ENCODE measurements at regions not wholly inside any gene's neighbourhood (a gene's known extent, or its start where the extent isn't known, plus 50 kb on each side); places are given as distances from the start of the nearest gene placed in this dataset.

GRCh38 chr11:71336176-71336995 lies 84.0 kb upstream of the SHANK2 start:
- DNase-seq (no peak), ATAC-seq (no peak)
- intact Hi-C loops (cut with micrococcal nuclease) = no loop called here

GRCh38 chr11:71335371-71335770 lies 83.0 kb upstream of the SHANK2 start:
- intact Hi-C loops (cut with micrococcal nuclease) = no loop called here
- DNase-seq (no peak), ATAC-seq (no peak)

- ATAC-seq = no peak
- intact Hi-C loops (cut with micrococcal nuclease) = no loop called here
These were observed 81.8 kb upstream of the SHANK2 start for GRCh38 chr11:71334191-71334590.

GRCh38 chr11:71333473-71333872 lies 81.1 kb upstream of the SHANK2 start:
- ATAC-seq = no peak
- DNase-seq = no peak
- intact Hi-C loops (cut with micrococcal nuclease) = no loop called here

More at GRCh38 chr11:71334191-71334590, 81.8 kb upstream of the SHANK2 start:
- DNase-seq = no peak

GRCh38 chr11:71332447-71332846 lies 80.1 kb upstream of the SHANK2 start:
- intact Hi-C loops (cut with micrococcal nuclease) = no loop called here
- ATAC-seq = no peak
- DNase-seq = no peak

- ATAC-seq = no peak
- DNase-seq = no peak
- intact Hi-C loops (cut with micrococcal nuclease) = no loop called here
These were observed 79.7 kb upstream of the SHANK2 start for GRCh38 chr11:71332046-71332445.

GRCh38 chr11:71331631-71332030 lies 79.3 kb upstream of the SHANK2 start:
- intact Hi-C loops (cut with micrococcal nuclease) = no loop called here
- DNase-seq (no peak), ATAC-seq (no peak)

GRCh38 chr11:71330996-71331395 lies 78.6 kb upstream of the SHANK2 start:
- ATAC-seq (no peak), DNase-seq (no peak)
- intact Hi-C loops (cut with micrococcal nuclease) = no loop called here

GRCh38 chr11:71330349-71330748 lies 78.0 kb upstream of the SHANK2 start:
- DNase-seq (no peak), ATAC-seq (no peak)
- intact Hi-C loops (cut with micrococcal nuclease) = no loop called here

- intact Hi-C loops (cut with micrococcal nuclease) = no loop called here
- ATAC-seq = no peak
- no peak for DNase-seq
These were observed 77.4 kb upstream of the SHANK2 start for GRCh38 chr11:71329786-71330185.

GRCh38 chr11:71329165-71329510 lies 76.8 kb upstream of the SHANK2 start:
- intact Hi-C loops (cut with micrococcal nuclease) = no loop called here
- no peak for DNase-seq
- no peak for ATAC-seq

- ATAC-seq (no peak), DNase-seq (no peak)
- intact Hi-C loops (cut with micrococcal nuclease) = no loop called here
These were observed 75.0 kb upstream of the SHANK2 start for GRCh38 chr11:71327156-71328085.

- ATAC-seq = no peak
- intact Hi-C loops (cut with micrococcal nuclease) = no loop called here
These were observed 74.1 kb upstream of the SHANK2 start for GRCh38 chr11:71326328-71326940.

GRCh38 chr11:71325418-71326327 lies 73.3 kb upstream of the SHANK2 start:
- ATAC-seq = no peak
- DNase-seq = no peak
- intact Hi-C loops (cut with micrococcal nuclease) = no loop called here

More at GRCh38 chr11:71326328-71326940, 74.1 kb upstream of the SHANK2 start:
- no peak for DNase-seq

GRCh38 chr11:71324788-71325417 lies 72.5 kb upstream of the SHANK2 start:
- DNase-seq (no peak), ATAC-seq (no peak)
- intact Hi-C loops (cut with micrococcal nuclease) = no loop called here

- DNase-seq = no peak
- no peak for ATAC-seq
- intact Hi-C loops (cut with micrococcal nuclease) = no loop called here
These were observed 71.6 kb upstream of the SHANK2 start for GRCh38 chr11:71323876-71324526.

- intact Hi-C loops (cut with micrococcal nuclease) = no loop called here
- DNase-seq = no peak
- ATAC-seq = no peak
These were observed 70.6 kb upstream of the SHANK2 start for GRCh38 chr11:71322861-71323582.

All from left ventricle myocardium superior (tissue), 1 donor.